DMS53 treated with DMSO at 0.1 percent for 48 hours (cell line): ENCODE measurements at regions not wholly inside any gene's neighbourhood (a gene's known extent, or its start where the extent isn't known, plus 50 kb on each side); places are given as distances from the start of the nearest gene placed in this dataset.
"Not testable (repeated sequence)": the region's sequence is repeated elsewhere in the genome, so short reads cannot be mapped to it uniquely, and the experiment has no call there.

Source experiments
- DNase-seq: peaks from one replicate; lab custom pipeline; 2025; ENCODE audit not compliant: unreplicated experiment; lab: John Stamatoyannopoulos, UW

- DNase-seq = no peak
Measured at GRCh38 chr6:137610702-137611101, 116.5 kb upstream of the OLIG3 start.

- DNase-seq = no peak
Measured at GRCh38 chr6:137623293-137623692, 129.1 kb upstream of the OLIG3 start.

- no peak for DNase-seq
Measured at GRCh38 chr6:137625100-137625661, 131.0 kb upstream of the OLIG3 start.

- no peak for DNase-seq
Measured at GRCh38 chr6:137625808-137626207, 131.6 kb upstream of the OLIG3 start.

- no peak for DNase-seq
Measured at GRCh38 chr6:137630666-137631065, 136.5 kb upstream of the OLIG3 start.

- no peak for DNase-seq
Measured at GRCh38 chr6:137631323-137631722, 137.1 kb upstream of the OLIG3 start.

GRCh38 chr6:137634177-137634576 is 140.0 kb upstream of the OLIG3 start:
- not testable (repeated sequence) for DNase-seq

- DNase-seq = no peak
Measured at GRCh38 chr6:137637121-137637520, 142.9 kb upstream of the OLIG3 start.

GRCh38 chr6:137638926-137639706 is 144.9 kb upstream of the OLIG3 start:
- no peak for DNase-seq

GRCh38 chr6:137640086-137640485 is 145.9 kb upstream of the OLIG3 start:
- no peak for DNase-seq

GRCh38 chr6:137641474-137642077 is 147.4 kb upstream of the OLIG3 start:
- DNase-seq = peak; percentile 47

GRCh38 chr6:137643210-137643609 is 149.0 kb upstream of the OLIG3 start:
- DNase-seq = not testable (repeated sequence)

GRCh38 chr6:137643644-137644043 is 149.4 kb upstream of the OLIG3 start:
- DNase-seq = not testable (repeated sequence)

GRCh38 chr6:137645850-137646249 is 151.7 kb upstream of the OLIG3 start:
- DNase-seq = no peak

- no peak for DNase-seq
Measured at GRCh38 chr6:137646484-137646883, 152.3 kb upstream of the OLIG3 start.

GRCh38 chr6:137647762-137648447 is 153.7 kb upstream of the OLIG3 start:
- DNase-seq = no peak

GRCh38 chr6:137650720-137651119 is 156.5 kb upstream of the OLIG3 start:
- no peak for DNase-seq

GRCh38 chr6:137651178-137651577 is 157.0 kb upstream of the OLIG3 start:
- no peak for DNase-seq

- no peak for DNase-seq
Measured at GRCh38 chr6:137651591-137652335, 157.6 kb upstream of the OLIG3 start.

- no peak for DNase-seq
Measured at GRCh38 chr6:137652961-137653705, 158.9 kb upstream of the OLIG3 start.
